ENCODE measurements at regions not wholly inside any gene's neighbourhood (a gene's known extent, or its start where the extent isn't known, plus 50 kb on each side); places are given as distances from the start of the nearest gene placed in this dataset.

- no peaks in the 10 kb centered on the region for H3K36me3 ChIP-seq (ENCODE audit: control insufficient read depth in 1 of 2, insufficient read depth in 2 of 2, low read length in 2 of 2)
- DNase-seq: no peak
- no peak overlapping the region for H2AFZ ChIP-seq (ENCODE audit: insufficient read depth, low read length, poor library complexity)
Measured at GRCh38 chr2:217269701-217270484, 410.0 kb upstream of the TNP1 start.

GRCh38 chr2:217268978-217269377 lies 409.1 kb upstream of the TNP1 start:
- no peak overlapping the region for H4K91ac ChIP-seq (ENCODE audit: low read depth, low read length)
- WGBS (ENCODE audit: extremely low coverage, insufficient coverage, insufficient read length): no CpG with 5 or more reads among the region's 7 CpGs
- no peak overlapping the region for H4K8ac ChIP-seq (ENCODE audit: low read depth, low read length)
- no peak overlapping the region for H3K18ac ChIP-seq (ENCODE audit: low read length)
- H2BK120ac ChIP-seq (ENCODE audit: insufficient read depth, low read length, poor library complexity): no peak overlapping the region
- H2BK12ac ChIP-seq (ENCODE audit: low read length): no peak overlapping the region
- no peak overlapping the region for H3K4me2 ChIP-seq (ENCODE audit: low read length)
- H3K14ac ChIP-seq (ENCODE audit: low read length): no peak overlapping the region
- no peaks in the 10 kb centered on the region for H3K36me3 ChIP-seq (ENCODE audit: control insufficient read depth in 1 of 2, insufficient read depth in 2 of 2, low read length in 2 of 2)
- no peak overlapping the region for H3K27ac ChIP-seq (ENCODE audit: low read depth, low read length)
- H3K79me2 ChIP-seq (ENCODE audit: control insufficient read depth, insufficient read depth, low read length, poor library complexity): no peaks in the 10 kb centered on the region
- H2AFZ ChIP-seq (ENCODE audit: insufficient read depth, low read length, poor library complexity): no peak overlapping the region
- no peak overlapping the region for H3K23ac ChIP-seq (ENCODE audit: low read length)
- peaks cover 5% of the 10 kb centered on the region for H3K9me3 ChIP-seq (ENCODE audit: insufficient read depth, low read depth, low read length)
- H2AK5ac ChIP-seq (ENCODE audit: low read length): no peak overlapping the region
- no peak overlapping the region for H3K4me3 ChIP-seq (ENCODE audit: low read depth, low read length)
- no peak overlapping the region for H4K12ac ChIP-seq (ENCODE audit: low read depth, low read length)
- no peak overlapping the region for H3K4ac ChIP-seq (ENCODE audit: low read depth, low read length)
- H2BK5ac ChIP-seq (ENCODE audit: low read depth, low read length, poor library complexity): no peak overlapping the region
- no peaks in the 10 kb centered on the region for H3K4me1 ChIP-seq (ENCODE audit: control insufficient read depth in 1 of 2, insufficient read depth in 2 of 2, low read length in 2 of 2)
- no peak for DNase-seq
- H3K79me1 ChIP-seq (ENCODE audit: low read length): no peaks in the 10 kb centered on the region
- H3K9ac ChIP-seq (ENCODE audit: low read length): no peak overlapping the region
- H3K27me3 ChIP-seq (ENCODE audit: insufficient read depth, low read length): no peaks in the 10 kb centered on the region

More at GRCh38 chr2:217269701-217270484, 410.0 kb upstream of the TNP1 start:
- Histone ChIP-seq H3K4ac (ENCODE audit: low read depth, low read length) (no peak overlapping the region), H3K9me3 (ENCODE audit: insufficient read depth, low read depth, low read length) (peaks cover 7% of the 10 kb centered on the region), H3K79me2 (ENCODE audit: control insufficient read depth, insufficient read depth, low read length, poor library complexity) (no peaks in the 10 kb centered on the region), H3K23ac (ENCODE audit: low read length) (no peak overlapping the region), H2AK5ac (ENCODE audit: low read length) (no peak overlapping the region), H2BK5ac (ENCODE audit: low read depth, low read length, poor library complexity) (no peak overlapping the region), H4K8ac (ENCODE audit: low read depth, low read length) (no peak overlapping the region), H3K4me3 (ENCODE audit: low read depth, low read length) (no peak overlapping the region), H4K12ac (ENCODE audit: low read depth, low read length) (no peak overlapping the region), H3K4me2 (ENCODE audit: low read length) (no peak overlapping the region), H2BK12ac (ENCODE audit: low read length) (peak overlapping the region; percentile 3), H3K18ac (ENCODE audit: low read length) (no peak overlapping the region), H3K79me1 (ENCODE audit: low read length) (no peaks in the 10 kb centered on the region), H3K9ac (ENCODE audit: low read length) (no peak overlapping the region), H3K27ac (ENCODE audit: low read depth, low read length) (no peak overlapping the region), H3K4me1 (ENCODE audit: control insufficient read depth in 1 of 2, insufficient read depth in 2 of 2, low read length in 2 of 2) (no peaks in the 10 kb centered on the region), H2BK120ac (ENCODE audit: insufficient read depth, low read length, poor library complexity) (no peak overlapping the region), H3K14ac (ENCODE audit: low read length) (no peak overlapping the region), H3K27me3 (ENCODE audit: insufficient read depth, low read length) (no peaks in the 10 kb centered on the region), H4K91ac (ENCODE audit: low read depth, low read length) (no peak overlapping the region)
- WGBS (ENCODE audit: extremely low coverage, insufficient coverage, insufficient read length): no CpG with 5 or more reads among the region's 8 CpGs

GRCh38 chr2:217267758-217268157 lies 407.9 kb upstream of the TNP1 start:
- H3K27me3 ChIP-seq (ENCODE audit: insufficient read depth, low read length): no peaks in the 10 kb centered on the region
- no peak overlapping the region for H2AK5ac ChIP-seq (ENCODE audit: low read length)
- no peak overlapping the region for H4K12ac ChIP-seq (ENCODE audit: low read depth, low read length)
- no peak overlapping the region for H4K91ac ChIP-seq (ENCODE audit: low read depth, low read length)
- WGBS (ENCODE audit: extremely low coverage, insufficient coverage, insufficient read length): no CpG with 5 or more reads among the region's 1 CpG
- H3K79me1 ChIP-seq (ENCODE audit: low read length): no peaks in the 10 kb centered on the region
- H3K18ac ChIP-seq (ENCODE audit: low read length): no peak overlapping the region
- no peak overlapping the region for H3K14ac ChIP-seq (ENCODE audit: low read length)
- no peak overlapping the region for H3K9ac ChIP-seq (ENCODE audit: low read length)
- no peak overlapping the region for H2AFZ ChIP-seq (ENCODE audit: insufficient read depth, low read length, poor library complexity)
- peaks cover 7% of the 10 kb centered on the region for H3K9me3 ChIP-seq (ENCODE audit: insufficient read depth, low read depth, low read length)
- H3K4me1 ChIP-seq (ENCODE audit: control insufficient read depth in 1 of 2, insufficient read depth in 2 of 2, low read length in 2 of 2): no peaks in the 10 kb centered on the region
- no peaks in the 10 kb centered on the region for H3K79me2 ChIP-seq (ENCODE audit: control insufficient read depth, insufficient read depth, low read length, poor library complexity)
- H2BK120ac ChIP-seq (ENCODE audit: insufficient read depth, low read length, poor library complexity): no peak overlapping the region
- no peak for DNase-seq
- no peak overlapping the region for H3K4me3 ChIP-seq (ENCODE audit: low read depth, low read length)
- no peak overlapping the region for H4K8ac ChIP-seq (ENCODE audit: low read depth, low read length)
- no peaks in the 10 kb centered on the region for H3K36me3 ChIP-seq (ENCODE audit: control insufficient read depth in 1 of 2, insufficient read depth in 2 of 2, low read length in 2 of 2)
- H3K4ac ChIP-seq (ENCODE audit: low read depth, low read length): no peak overlapping the region
- H3K4me2 ChIP-seq (ENCODE audit: low read length): no peak overlapping the region
- no peak overlapping the region for H3K23ac ChIP-seq (ENCODE audit: low read length)
- H2BK12ac ChIP-seq (ENCODE audit: low read length): no peak overlapping the region
- H2BK5ac ChIP-seq (ENCODE audit: low read depth, low read length, poor library complexity): no peak overlapping the region
- H3K27ac ChIP-seq (ENCODE audit: low read depth, low read length): no peak overlapping the region

- DNase-seq: no peak
- WGBS (ENCODE audit: extremely low coverage, insufficient coverage, insufficient read length): no CpG with 5 or more reads among the region's 3 CpGs
Measured at GRCh38 chr2:217263756-217264155, 403.9 kb upstream of the TNP1 start.

More at GRCh38 chr2:217263756-217264155, 403.9 kb upstream of the TNP1 start:
- no peak overlapping the region for H2AFZ ChIP-seq (ENCODE audit: insufficient read depth, low read length, poor library complexity)
- H3K23ac ChIP-seq (ENCODE audit: low read length): no peak overlapping the region
- no peak overlapping the region for H3K18ac ChIP-seq (ENCODE audit: low read length)
- H3K9ac ChIP-seq (ENCODE audit: low read length): no peak overlapping the region
- H2BK12ac ChIP-seq (ENCODE audit: low read length): no peak overlapping the region
- no peak overlapping the region for H3K27ac ChIP-seq (ENCODE audit: low read depth, low read length)
- H3K79me1 ChIP-seq (ENCODE audit: low read length): no peaks in the 10 kb centered on the region
- no peak overlapping the region for H2BK120ac ChIP-seq (ENCODE audit: insufficient read depth, low read length, poor library complexity)
- no peaks in the 10 kb centered on the region for H3K36me3 ChIP-seq (ENCODE audit: control insufficient read depth in 1 of 2, insufficient read depth in 2 of 2, low read length in 2 of 2)
- H2BK5ac ChIP-seq (ENCODE audit: low read depth, low read length, poor library complexity): no peak overlapping the region
- no peak overlapping the region for H4K12ac ChIP-seq (ENCODE audit: low read depth, low read length)
- no peaks in the 10 kb centered on the region for H3K27me3 ChIP-seq (ENCODE audit: insufficient read depth, low read length)
- no peak overlapping the region for H3K4me3 ChIP-seq (ENCODE audit: low read depth, low read length)
- H3K4me2 ChIP-seq (ENCODE audit: low read length): no peak overlapping the region
- H3K4ac ChIP-seq (ENCODE audit: low read depth, low read length): no peak overlapping the region
- no peak overlapping the region for H3K14ac ChIP-seq (ENCODE audit: low read length)
- no peak overlapping the region for H4K8ac ChIP-seq (ENCODE audit: low read depth, low read length)
- no peak overlapping the region for H2AK5ac ChIP-seq (ENCODE audit: low read length)
- peaks cover 4% of the 10 kb centered on the region for H3K9me3 ChIP-seq (ENCODE audit: insufficient read depth, low read depth, low read length)
- H3K4me1 ChIP-seq (ENCODE audit: control insufficient read depth in 1 of 2, insufficient read depth in 2 of 2, low read length in 2 of 2): no peaks in the 10 kb centered on the region
- no peak overlapping the region for H4K91ac ChIP-seq (ENCODE audit: low read depth, low read length)
- no peaks in the 10 kb centered on the region for H3K79me2 ChIP-seq (ENCODE audit: control insufficient read depth, insufficient read depth, low read length, poor library complexity)
